Adrenal gland (tissue), 9 donors: ENCODE measurements at regions not wholly inside any gene's neighbourhood (a gene's known extent, or its start where the extent isn't known, plus 50 kb on each side); places are given as distances from the start of the nearest gene placed in this dataset.

Experiments used
- DNase-seq, 7 donors: peaks; one replicate each; pipeline ENCODE4 v3.0.0-alpha.2; 2019 to 2020
- H3K27ac ChIP-seq, 5 donors: fragments of 200-600 bp; sonication (generic) in 4 of 5; 1 replicate in 3 of 5; 2 replicates in 2 of 5; pipeline versions ENCODE4 v1.5.1 to v1.8.0; 2016 to 2020; ENCODE audit warnings: mild to moderate bottlenecking in 1 of 5
- H3K27me3 ChIP-seq: fragments of 200-600 bp; 2 replicates; pipeline ENCODE4 v1.8.0; 2021
- H3K36me3 ChIP-seq, 2 donors: fragments of 200-600 bp; replicated peaks in 1 of 2; 1 replicate in 1 of 2; 2 replicates in 1 of 2; pipeline versions ENCODE4 v1.5.1 to v1.8.0; 2018 to 2022
- H3K4me1 ChIP-seq, 2 donors: fragments of 200-600 bp; replicated peaks in 1 of 2; 1 replicate in 1 of 2; 2 replicates in 1 of 2; pipeline versions ENCODE4 v1.5.1 to v1.8.0; 2018 to 2021
- H3K4me3 ChIP-seq, 4 donors: fragments of 200-600 bp; sonication (generic) in 3 of 4; one replicate each; pipeline ENCODE4 v1.5.1; 2016 to 2018
- H3K9me3 ChIP-seq, 3 donors: fragments of 200-600 bp; sonication (generic) in 1 of 3; replicated peaks in 1 of 3; 1 replicate in 2 of 3; 2 replicates in 1 of 3; pipeline versions ENCODE4 v1.5.1 to v1.8.0; 2016 to 2021
- CTCF ChIP-seq, 6 experiments: fragments of 450-650 bp in 4 of 6; fragments of 200-600 bp in 2 of 6; sonication (generic) in 1 of 6; IDR thresholded peaks; 1 replicate in 5 of 6; 2 replicates in 1 of 6; pipeline versions ENCODE4 v1.5.1 to v1.8.0; 2016 to 2021; ENCODE audit warnings: antibody characterized with exemption in 6 of 6, mild to moderate bottlenecking in 2 of 6, moderate library complexity in 1 of 6
- POLR2A ChIP-seq, 2 donors: fragments of 450-650 bp; IDR thresholded peaks; one replicate each; pipeline ENCODE4 v1.6.1; 2017; ENCODE audit warnings: antibody characterized with exemption in 2 of 2, mild to moderate bottlenecking in 2 of 2, moderate library complexity in 1 of 2
- WGBS, 4 donors: extraction: QIAGEN DNeasy Blood & Tissue Kit in 2 of 4; methylation state at CpG; one replicate each; pipeline versions ENCODE4 v1.1.5 to v1.1.7; 2013 to 2017; 5-methylcytosine and 5-hydroxymethylcytosine counted together
- intact Hi-C, 2 donors: fragments of 100-400 bp; cut with DNase I; formaldehyde crosslinking; loops; one replicate each; pipeline versions ENCODE4 v1.14.1 to v1.15.0; 2022 to 2023
- donor health status: healthy with polysubstance abuse.
- donor health status: Bipolar disorder and iron deficiency.
- donor health status: DM: yes; HTN: yes; CAD: no.
- donor health status: DM: no; HTN: no; CAD: no.
- donor health status: DM: no; HTN: no; CAD: no.

GRCh38 chr7:20033621-20034400 is 183.4 kb downstream of the MACC1 start:
- peak overlapping the region in 4 of 5 donors; percentile 47 to 75 (median 63) for H3K27ac ChIP-seq
- H3K36me3 ChIP-seq: no peaks in the 10 kb centered on the region
- H3K9me3 ChIP-seq: no peaks in the 10 kb centered on the region
- intact Hi-C loops: no loop called here
- DNase-seq: peak in 6 of 7 donors; percentile 24 to 73 (median 53)
- no peaks in the 10 kb centered on the region for H3K27me3 ChIP-seq
- no peak overlapping the region for H3K4me3 ChIP-seq
- 57 to 65% (median 63%) methylated on average over 4 of the region's 4 CpGs for WGBS, 4 donors
- H3K4me1 ChIP-seq: peaks cover 9 to 28% of the 10 kb centered on the region in 2 donors
- TF ChIP-seq POLR2A (IDR thresholded peaks at IDR 0.05): no peak
- no peak for TF ChIP-seq CTCF (IDR thresholded peaks at IDR 0.05)

DNA sequence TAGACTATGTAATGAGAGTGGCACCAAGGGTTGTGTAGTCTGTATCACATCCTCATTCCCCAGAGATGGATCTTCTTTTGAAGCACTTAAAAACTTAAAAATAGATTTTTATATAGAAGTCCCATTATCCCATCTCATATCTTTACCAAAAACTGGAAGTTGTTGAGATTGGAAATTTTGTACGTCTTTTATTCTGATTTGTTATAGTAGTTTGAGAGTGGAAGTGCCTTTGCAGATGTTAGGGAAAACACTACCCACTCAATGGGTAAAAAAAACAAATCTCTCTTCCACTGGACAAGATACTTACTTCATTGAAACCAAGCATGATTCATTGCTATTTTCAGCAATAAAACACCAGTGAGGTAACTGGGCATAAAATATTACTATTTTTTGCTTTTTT is 184.4 kb downstream of the MACC1 start:
- intact Hi-C loops: no loop called here
- H3K36me3 ChIP-seq: no peaks in the 10 kb centered on the region
- 78 to 89% (median 82%) methylated on average over 1 of the region's 1 CpG for WGBS, 4 donors
- H3K27ac ChIP-seq: peak overlapping the region in 4 of 5 donors; percentile 47 to 75 (median 63)
- TF ChIP-seq CTCF (IDR thresholded peaks at IDR 0.05) (no peak), POLR2A (IDR thresholded peaks at IDR 0.05) (no peak)
- no peaks in the 10 kb centered on the region for H3K27me3 ChIP-seq
- no peak overlapping the region for H3K4me3 ChIP-seq
- H3K9me3 ChIP-seq: no peaks in the 10 kb centered on the region
- DNase-seq: no peak
- H3K4me1 ChIP-seq: peaks cover 9 to 28% of the 10 kb centered on the region in 2 donors

DNA sequence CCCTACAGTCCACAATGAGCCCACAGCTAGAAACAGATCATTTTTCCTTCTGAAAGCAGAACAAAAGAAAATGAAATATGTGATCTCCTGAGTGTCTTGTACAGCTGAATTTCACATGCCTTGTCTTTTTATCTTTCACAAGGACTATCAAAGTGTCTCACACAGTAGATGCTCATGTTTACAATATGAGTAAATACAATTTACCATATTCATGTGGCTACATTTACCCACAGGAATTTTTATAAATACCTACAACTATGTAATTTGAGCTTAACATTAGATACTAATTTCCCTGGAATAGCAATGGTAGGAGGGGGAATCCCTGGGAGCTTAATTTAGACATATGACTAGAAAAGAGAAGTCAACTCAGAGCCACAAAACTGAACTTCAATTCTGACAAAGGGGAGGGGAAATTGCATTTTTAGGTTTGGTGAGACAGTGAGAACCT is 186.2 kb downstream of the MACC1 start:
- Histone ChIP-seq H3K36me3 (no peaks in the 10 kb centered on the region), H3K27me3 (no peaks in the 10 kb centered on the region), H3K4me3 (no peak overlapping the region), H3K27ac (no peak overlapping the region), H3K4me1 (peaks cover 9 to 28% of the 10 kb centered on the region in 2 donors), H3K9me3 (no peaks in the 10 kb centered on the region)
- no peak for DNase-seq
- intact Hi-C loops: no loop called here
- TF ChIP-seq POLR2A (IDR thresholded peaks at IDR 0.05) (no peak), CTCF (IDR thresholded peaks at IDR 0.05) (no peak)

DNA sequence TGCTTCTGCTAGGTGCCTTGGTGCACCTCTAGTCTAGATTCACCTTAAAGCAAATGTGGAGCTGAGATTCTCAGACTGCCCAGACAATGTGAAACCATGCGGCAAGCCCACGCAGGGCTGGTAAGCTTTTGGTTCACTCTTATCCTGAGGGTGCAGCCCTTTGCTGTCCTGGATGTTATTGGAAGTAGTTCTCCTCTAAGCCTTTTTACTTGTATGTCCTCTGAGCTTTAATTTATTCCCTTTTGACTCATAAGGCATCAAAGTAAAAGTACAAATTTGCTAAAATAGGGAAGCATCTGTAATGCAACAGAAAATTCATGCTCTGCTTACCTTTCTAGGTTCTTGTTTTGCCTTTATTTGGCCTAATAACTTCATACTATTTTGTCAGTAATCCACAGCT is 186.8 kb downstream of the MACC1 start:
- H3K27ac ChIP-seq: no peak overlapping the region
- no peak overlapping the region for H3K4me3 ChIP-seq
- intact Hi-C loops: no loop called here
- no peaks in the 10 kb centered on the region for H3K27me3 ChIP-seq
- DNase-seq: no peak
- H3K36me3 ChIP-seq: no peaks in the 10 kb centered on the region
- H3K4me1 ChIP-seq: peaks cover 9 to 28% of the 10 kb centered on the region in 2 donors
- WGBS, 4 donors: 58 to 91% (median 82%) methylated on average over 2 of the region's 2 CpGs
- no peaks in the 10 kb centered on the region for H3K9me3 ChIP-seq
- TF ChIP-seq POLR2A (IDR thresholded peaks at IDR 0.05) (no peak), CTCF (IDR thresholded peaks at IDR 0.05) (no peak)
